ENCODE measurements at regions not wholly inside any gene's neighbourhood (a gene's known extent, or its start where the extent isn't known, plus 50 kb on each side); places are given as distances from the start of the nearest gene placed in this dataset.

- H4K91ac ChIP-seq (replicated peaks; ENCODE audit: insufficient read length, low read length): no peak overlapping the region
- H4K8ac ChIP-seq (ENCODE audit: extremely low read depth, insufficient read depth, low read length): no peak overlapping the region
- no peak overlapping the region for H3K4ac ChIP-seq (replicated peaks; ENCODE audit: insufficient read length, low read depth, low read length)
- H2BK12ac ChIP-seq (ENCODE audit: low read depth, low read length): no peak overlapping the region
- no peaks in the 10 kb centered on the region for H3K9me3 ChIP-seq (ENCODE audit: insufficient read depth in 2 of 2, low read depth in 1 of 2, low read length in 1 of 2)
- H2BK20ac ChIP-seq (ENCODE audit: low read length): no peak overlapping the region
- FAIRE-seq (peak; percentile 24), DNase-seq (ENCODE audit: low read depth in 1 of 2, low spot score in 2 of 2) (no peak)
- CTCF ChIA-PET (ENCODE audit: partially characterized antibody): interaction anchor here (0.6 to 1.6 kb wide), 2 partner anchors 8 to 1899 kb away, joined by 3 to 4 read pairs; no protein-coding TSS in a partner anchor
- WGBS, 2 experiments (ENCODE audit: extremely low coverage in 1 of 2, insufficient coverage in 1 of 2, insufficient read length in 1 of 2, insufficient replicate concordance in 2 of 2, low coverage in 1 of 2, low lambda C conversion rate in 2 of 2, missing lambda C conversion rate in 1 of 2): 50% methylated on average over 3 of the region's 3 CpGs; no CpG with 5 or more reads in 1 of the 2 experiments
- POLR2A ChIA-PET (ENCODE audit: partially characterized antibody): no interaction called here
- TF ChIP-seq RNF2 (IDR thresholded peaks at IDR 0.05; ENCODE audit: borderline replicate concordance, low read depth, low read length, missing control alignments, poor library complexity, severe bottlenecking) (no peak), CREB1 (IDR thresholded peaks at IDR 0.05) (no peak)
- H3K27ac ChIP-seq (ENCODE audit: low read depth, low read length): no peak overlapping the region
- no peaks in the 10 kb centered on the region for H3K79me1 ChIP-seq (ENCODE audit: low read depth, low read length)
- no peak overlapping the region for H2AK5ac ChIP-seq (ENCODE audit: low read depth, low read length)
- H2BK15ac ChIP-seq (ENCODE audit: low read length): no peak overlapping the region
- no peaks in the 10 kb centered on the region for H3K23me2 ChIP-seq (ENCODE audit: low read depth, low read length)
- no peak overlapping the region for H3K9ac ChIP-seq (replicated peaks in 1 of 4; ENCODE audit: extremely low read depth in 1 of 4, low read depth in 3 of 4, low read length in 3 of 4)
- no peak overlapping the region for H3K18ac ChIP-seq (ENCODE audit: extremely low read depth, low read length)
- no peak overlapping the region for H4K5ac ChIP-seq (ENCODE audit: insufficient read length, low read depth, low read length)
- no peaks in the 10 kb centered on the region for H3K36me3 ChIP-seq (ENCODE audit: control insufficient read depth in 2 of 4, insufficient read depth in 4 of 4, low read length in 3 of 4)
- H3K23ac ChIP-seq (ENCODE audit: insufficient read length): no peak overlapping the region
- H3K14ac ChIP-seq (ENCODE audit: insufficient read length): no peak overlapping the region
- no peak overlapping the region for H2BK5ac ChIP-seq (ENCODE audit: low read depth, low read length)
- H3K4me3 ChIP-seq (ENCODE audit: extremely low read depth in 1 of 4, insufficient read depth in 2 of 4, low read depth in 3 of 4, low read length in 4 of 4): no peak overlapping the region
- H4K20me1 ChIP-seq (replicated peaks in 1 of 2; ENCODE audit: control insufficient read depth in 1 of 2, insufficient read depth in 2 of 2, low read length in 2 of 2): no peaks in the 10 kb centered on the region
- no peak overlapping the region for H3K56ac ChIP-seq (replicated peaks; ENCODE audit: insufficient read length, low read depth, low read length)
- no peaks in the 10 kb centered on the region for H3K27me3 ChIP-seq (replicated peaks in 1 of 4; ENCODE audit: control insufficient read depth in 3 of 4, extremely low read depth in 1 of 4, insufficient read depth in 3 of 4, low read length in 3 of 4)
- no peaks in the 10 kb centered on the region for H3K4me1 ChIP-seq (replicated peaks in 1 of 4; ENCODE audit: control insufficient read depth in 3 of 4, insufficient read depth in 4 of 4, low read length in 3 of 4)
- H3K79me2 ChIP-seq (ENCODE audit: control insufficient read depth in 1 of 2, insufficient read depth in 2 of 2, low read length in 2 of 2): no peaks in the 10 kb centered on the region
- no peak overlapping the region for H2BK120ac ChIP-seq (replicated peaks; ENCODE audit: low read depth, low read length)
- H2AFZ ChIP-seq (ENCODE audit: low read length): no peak overlapping the region
- no peak overlapping the region for H3K4me2 ChIP-seq (ENCODE audit: insufficient read depth in 1 of 2, low read depth in 2 of 2, low read length in 2 of 2)
Measured at GRCh38 chr18:52228166-52228565, 111.8 kb upstream of the DCC start.
